ENCODE measurements at regions not wholly inside any gene's neighbourhood (a gene's known extent, or its start where the extent isn't known, plus 50 kb on each side); places are given as distances from the start of the nearest gene placed in this dataset.

GRCh38 chr7:25399000-25399750 lies 170.9 kb upstream of the NPVF start (continued):
- TF ChIP-seq TCF7L2 (IDR thresholded peaks at IDR 0.05; ENCODE audit: borderline replicate concordance, extremely low read depth, insufficient read depth, insufficient read length): no peak
- no peak for TF ChIP-seq SRF (IDR thresholded peaks at IDR 0.05; ENCODE audit: low read depth)
- TF ChIP-seq EZH2phosphoT487 (IDR thresholded peaks at IDR 0.05; ENCODE audit: borderline replicate concordance): no peak

DNA sequence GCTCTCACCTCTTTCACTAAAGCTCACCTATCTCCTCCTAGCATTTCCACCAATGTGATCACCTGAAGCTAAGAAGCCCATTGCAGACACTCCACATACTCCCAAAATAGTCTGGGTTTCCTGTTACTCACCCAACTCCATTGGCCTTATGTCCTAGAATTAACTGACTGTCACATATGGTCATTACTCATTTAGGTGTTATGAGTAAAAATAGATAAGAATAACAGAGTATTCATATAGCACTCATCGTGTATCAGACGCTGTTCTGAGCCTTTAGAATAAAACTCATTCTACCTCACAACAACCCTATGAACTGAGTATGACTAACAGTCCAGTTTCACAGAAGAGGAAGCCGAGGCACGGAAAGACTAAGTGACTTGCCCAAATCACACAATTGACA lies 174.2 kb upstream of the NPVF start:
- H3K9me3 ChIP-seq (ENCODE audit: control insufficient read depth in 1 of 2, insufficient read depth in 1 of 2, low read depth in 1 of 2, low read length in 2 of 2): no peaks in the 10 kb centered on the region
- peaks cover 38% of the 10 kb centered on the region for H3K27me3 ChIP-seq (ENCODE audit: insufficient read depth, low read length)
- H2AFZ ChIP-seq (ENCODE audit: low read depth, low read length, poor library complexity, severe bottlenecking): no peak overlapping the region
- no peak overlapping the region for H3K4me2 ChIP-seq (ENCODE audit: low read length)
- no peak overlapping the region for H3K27ac ChIP-seq (ENCODE audit: low read depth, low read length)
- TF ChIP-seq, protein P1, sequence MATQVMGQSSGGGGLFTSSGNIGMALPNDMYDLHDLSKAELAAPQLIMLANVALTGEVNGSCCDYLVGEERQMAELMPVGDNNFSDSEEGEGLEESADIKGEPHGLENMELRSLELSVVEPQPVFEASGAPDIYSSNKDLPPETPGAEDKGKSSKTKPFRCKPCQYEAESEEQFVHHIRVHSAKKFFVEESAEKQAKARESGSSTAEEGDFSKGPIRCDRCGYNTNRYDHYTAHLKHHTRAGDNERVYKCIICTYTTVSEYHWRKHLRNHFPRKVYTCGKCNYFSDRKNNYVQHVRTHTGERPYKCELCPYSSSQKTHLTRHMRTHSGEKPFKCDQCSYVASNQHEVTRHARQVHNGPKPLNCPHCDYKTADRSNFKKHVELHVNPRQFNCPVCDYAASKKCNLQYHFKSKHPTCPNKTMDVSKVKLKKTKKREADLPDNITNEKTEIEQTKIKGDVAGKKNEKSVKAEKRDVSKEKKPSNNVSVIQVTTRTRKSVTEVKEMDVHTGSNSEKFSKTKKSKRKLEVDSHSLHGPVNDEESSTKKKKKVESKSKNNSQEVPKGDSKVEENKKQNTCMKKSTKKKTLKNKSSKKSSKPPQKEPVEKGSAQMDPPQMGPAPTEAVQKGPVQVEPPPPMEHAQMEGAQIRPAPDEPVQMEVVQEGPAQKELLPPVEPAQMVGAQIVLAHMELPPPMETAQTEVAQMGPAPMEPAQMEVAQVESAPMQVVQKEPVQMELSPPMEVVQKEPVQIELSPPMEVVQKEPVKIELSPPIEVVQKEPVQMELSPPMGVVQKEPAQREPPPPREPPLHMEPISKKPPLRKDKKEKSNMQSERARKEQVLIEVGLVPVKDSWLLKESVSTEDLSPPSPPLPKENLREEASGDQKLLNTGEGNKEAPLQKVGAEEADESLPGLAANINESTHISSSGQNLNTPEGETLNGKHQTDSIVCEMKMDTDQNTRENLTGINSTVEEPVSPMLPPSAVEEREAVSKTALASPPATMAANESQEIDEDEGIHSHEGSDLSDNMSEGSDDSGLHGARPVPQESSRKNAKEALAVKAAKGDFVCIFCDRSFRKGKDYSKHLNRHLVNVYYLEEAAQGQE (IDR thresholded peaks at IDR 0.05; ENCODE audit: low read depth): no peak
- TF ChIP-seq POLR2A (IDR thresholded peaks at IDR 0.05; ENCODE audit: borderline replicate concordance, extremely low read depth, insufficient read depth, insufficient read length) (no peak), EZH2phosphoT487 (IDR thresholded peaks at IDR 0.05; ENCODE audit: borderline replicate concordance) (no peak), SRF (IDR thresholded peaks at IDR 0.05; ENCODE audit: low read depth) (no peak), YY1 (IDR thresholded peaks at IDR 0.05; ENCODE audit: extremely low read depth, insufficient replicate concordance, low read depth, low read length) (no peak), FOSL1 (IDR thresholded peaks at IDR 0.05; ENCODE audit: low read depth) (no peak), CTCF (IDR thresholded peaks at IDR 0.05 in 2 of 3, conservative IDR thresholded peaks at IDR 0.05 in 1 of 3; ENCODE audit: borderline replicate concordance in 1 of 3, insufficient read depth in 1 of 3, low read depth in 2 of 3, low read length in 2 of 3) (no peak), ZNF274 (IDR thresholded peaks at IDR 0.05; ENCODE audit: low read depth, low read length) (no peak), ELF1 (IDR thresholded peaks at IDR 0.05; ENCODE audit: borderline replicate concordance, low read depth) (no peak), CEBPB (IDR thresholded peaks at IDR 0.05; ENCODE audit: low read depth) (no peak), TCF7L2 (IDR thresholded peaks at IDR 0.05; ENCODE audit: borderline replicate concordance, extremely low read depth, insufficient read depth, insufficient read length) (no peak), RAD21 (IDR thresholded peaks at IDR 0.05; ENCODE audit: low read depth) (no peak)
- TF ChIP-seq, protein P2, sequence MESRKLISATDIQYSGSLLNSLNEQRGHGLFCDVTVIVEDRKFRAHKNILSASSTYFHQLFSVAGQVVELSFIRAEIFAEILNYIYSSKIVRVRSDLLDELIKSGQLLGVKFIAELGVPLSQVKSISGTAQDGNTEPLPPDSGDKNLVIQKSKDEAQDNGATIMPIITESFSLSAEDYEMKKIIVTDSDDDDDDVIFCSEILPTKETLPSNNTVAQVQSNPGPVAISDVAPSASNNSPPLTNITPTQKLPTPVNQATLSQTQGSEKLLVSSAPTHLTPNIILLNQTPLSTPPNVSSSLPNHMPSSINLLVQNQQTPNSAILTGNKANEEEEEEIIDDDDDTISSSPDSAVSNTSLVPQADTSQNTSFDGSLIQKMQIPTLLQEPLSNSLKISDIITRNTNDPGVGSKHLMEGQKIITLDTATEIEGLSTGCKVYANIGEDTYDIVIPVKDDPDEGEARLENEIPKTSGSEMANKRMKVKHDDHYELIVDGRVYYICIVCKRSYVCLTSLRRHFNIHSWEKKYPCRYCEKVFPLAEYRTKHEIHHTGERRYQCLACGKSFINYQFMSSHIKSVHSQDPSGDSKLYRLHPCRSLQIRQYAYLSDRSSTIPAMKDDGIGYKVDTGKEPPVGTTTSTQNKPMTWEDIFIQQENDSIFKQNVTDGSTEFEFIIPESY (IDR thresholded peaks at IDR 0.05; ENCODE audit: extremely low read depth, insufficient replicate concordance, low read length): no peak
- ChIA-PET RAD21 (ENCODE audit: low non-redundant PET in 1 of 2, low total read pairs in 2 of 2, uncharacterized antibody in 2 of 2, unreplicated experiment in 2 of 2) (no interaction called here), CTCF (no interaction called here), POLR2A (no interaction called here)
- no peaks in the 10 kb centered on the region for H3K79me2 ChIP-seq (ENCODE audit: insufficient read depth, low read length)
- BruUV-seq (replicated peaks): no TSS peak
- H3K9ac ChIP-seq (ENCODE audit: low read length): no peak overlapping the region
- no peaks in the 10 kb centered on the region for H3K4me1 ChIP-seq (ENCODE audit: control insufficient read depth in 1 of 2, insufficient read depth in 2 of 2, low read length in 2 of 2)
- intact Hi-C loops (cut with micrococcal nuclease): no loop called here
- H4K20me1 ChIP-seq (ENCODE audit: insufficient read depth): no peaks in the 10 kb centered on the region
- DNase-seq (ENCODE audit: low read depth, low spot score) (no peak), ATAC-seq (no peak)
- no peaks in the 10 kb centered on the region for H3K36me3 ChIP-seq (ENCODE audit: control insufficient read depth in 1 of 2, insufficient read depth in 2 of 2, low read length in 2 of 2)
- H3K9me2 ChIP-seq (ENCODE audit: insufficient read depth): no peaks in the 10 kb centered on the region
- no peak overlapping the region for H3K4me3 ChIP-seq (replicated peaks in 1 of 2; ENCODE audit: low read depth in 1 of 2, low read length in 2 of 2)

All from HCT116 (cell line).